ENCODE measurements at regions not wholly inside any gene's neighbourhood (a gene's known extent, or its start where the extent isn't known, plus 50 kb on each side); places are given as distances from the start of the nearest gene placed in this dataset.

GRCh38 chr2:21393173-21393572, 269.4 kb downstream of the TDRD15 start:
- no peak for TF ChIP-seq ZEB1 (IDR thresholded peaks at IDR 0.05; ENCODE audit: insufficient replicate concordance, low read depth)
- no peak for TF ChIP-seq CC2D1A (CRISPR knock-in tag; IDR thresholded peaks at IDR 0.05)
- TF ChIP-seq ADNP (CRISPR knock-in tag; IDR thresholded peaks at IDR 0.05): no peak
- TF ChIP-seq SRY (CRISPR knock-in tag; IDR thresholded peaks at IDR 0.05): no peak
- TF ChIP-seq ZBTB8A (CRISPR knock-in tag; IDR thresholded peaks at IDR 0.05; ENCODE audit: borderline replicate concordance, low read depth): no peak
- TF ChIP-seq HDAC2 (CRISPR knock-in tag; IDR thresholded peaks at IDR 0.05): no peak
- TF ChIP-seq ZBTB20 (CRISPR knock-in tag; IDR thresholded peaks at IDR 0.05; ENCODE audit: borderline replicate concordance, low read depth): no peak
- TF ChIP-seq JUND (CRISPR knock-in tag; IDR thresholded peaks at IDR 0.05): no peak

Measured in HepG2 (cell line).